DND-41 (cell line): ENCODE measurements at regions not wholly inside any gene's neighbourhood (a gene's known extent, or its start where the extent isn't known, plus 50 kb on each side); places are given as distances from the start of the nearest gene placed in this dataset.

ENCODE experiments used
- ATAC-seq: fragments of 200-7000 bp; cut with Tn5 transposase; 3 replicates; pipeline ENCODE4 v1.9.1; 2021; ENCODE audit warnings: low read depth; ENCODE audit not compliant: insufficient read depth
- DNase-seq: peaks from one replicate; pipeline ENCODE4 v3.0.0-alpha.2; 2020
- H2AFZ ChIP-seq: 2 replicates; pipeline ENCODE4 v1.6.0; 2012; ENCODE audit warnings: low read depth, low read length
- H3K27ac ChIP-seq: 2 replicates; pipeline ENCODE4 v1.5.1; 2012; ENCODE audit warnings: low read length, inconsistent platforms
- H3K27me3 ChIP-seq: fragments of 200-600 bp; sonication (generic); 2 replicates; pipeline ENCODE4 v1.6.0; 2012; ENCODE audit warnings: low read length, mild to moderate bottlenecking, inconsistent platforms; ENCODE audit not compliant: insufficient read depth, poor library complexity
- H3K36me3 ChIP-seq: 2 replicates; pipeline ENCODE4 v1.5.1; 2012; ENCODE audit warnings: low read length, inconsistent platforms; ENCODE audit not compliant: insufficient read depth
- H3K4me1 ChIP-seq: 2 replicates; pipeline ENCODE4 v1.5.1; 2012; ENCODE audit warnings: mild to moderate bottlenecking, low read length; ENCODE audit not compliant: insufficient read depth
- H3K4me2 ChIP-seq: 2 replicates; pipeline ENCODE4 v1.6.0; 2012; ENCODE audit warnings: mild to moderate bottlenecking, moderate library complexity, low read length, inconsistent platforms; ENCODE audit not compliant: insufficient read depth
- H3K4me3 ChIP-seq, 2 experiments: fragments of 200-600 bp in 1 of 2; shearing (Covaris generic) in 1 of 2; 2 replicates each; pipeline ENCODE4 v1.5.1; 2012 to 2016; ENCODE audit warnings: inconsistent platforms in 2 of 2, low read length in 2 of 2, mild to moderate bottlenecking in 2 of 2, low read depth in 1 of 2, moderate library complexity in 1 of 2
- H3K79me2 ChIP-seq: 2 replicates; pipeline ENCODE4 v1.6.0; 2012; ENCODE audit warnings: low read length, inconsistent platforms; ENCODE audit not compliant: insufficient read depth
- H3K9ac ChIP-seq: 2 replicates; pipeline ENCODE4 v1.6.0; 2012; ENCODE audit warnings: low read depth, mild to moderate bottlenecking, inconsistent platforms, low read length, moderate library complexity
- H3K9me3 ChIP-seq: 2 replicates; pipeline ENCODE4 v1.5.1; 2012; ENCODE audit warnings: low read length, moderate library complexity, mild to moderate bottlenecking, inconsistent platforms; ENCODE audit not compliant: insufficient read depth, severe bottlenecking
- H4K20me1 ChIP-seq: 2 replicates; pipeline ENCODE4 v1.6.0; 2012; ENCODE audit warnings: low read length; ENCODE audit not compliant: insufficient read depth
- CTCF ChIP-seq: IDR thresholded peaks from 2 replicates; pipeline ENCODE4 v1.5.1; 2012; ENCODE audit warnings: borderline replicate concordance, low read length, moderate library complexity, mild to moderate bottlenecking; ENCODE audit not compliant: poor library complexity, severe bottlenecking; ENCODE audit errors: extremely low read depth
- EZH2 ChIP-seq: IDR thresholded peaks from 3 replicates; pipeline ENCODE4 v1.6.1; 2012; ENCODE audit warnings: borderline replicate concordance, low read depth, mild to moderate bottlenecking, moderate library complexity, low read length, inconsistent platforms; ENCODE audit not compliant: severe bottlenecking

- Histone ChIP-seq H3K27ac (no peak overlapping the region), H3K4me3 (no peak overlapping the region), H3K27me3 (no peaks in the 10 kb centered on the region), H3K79me2 (no peaks in the 10 kb centered on the region), H3K4me2 (no peak overlapping the region), H4K20me1 (no peaks in the 10 kb centered on the region), H3K4me1 (peaks cover 8% of the 10 kb centered on the region), H3K36me3 (no peaks in the 10 kb centered on the region), H3K9me3 (no peaks in the 10 kb centered on the region), H3K9ac (no peak overlapping the region), H2AFZ (no peak overlapping the region)
- ATAC-seq, result no peak
- no peak for DNase-seq
- TF ChIP-seq EZH2, result no peak
- TF ChIP-seq CTCF, result no peak
Measured at GRCh38 chr7:145088111-145088745, 252.4 kb upstream of the TPK1 start.

- DNase-seq (peak; percentile 57), ATAC-seq (peak; percentile 86)
- no peaks in the 10 kb centered on the region for H3K9me3 ChIP-seq
- H3K4me3 ChIP-seq, result peak overlapping the region in 1 of 2 experiments; percentile 41; a peak in 2 of 4 replicates
- peaks cover 27% of the 10 kb centered on the region for H3K4me1 ChIP-seq
- TF ChIP-seq CTCF (peak; percentile 51), EZH2 (no peak)
- peak overlapping the region; percentile 44 for H2AFZ ChIP-seq
- H4K20me1 ChIP-seq, result no peaks in the 10 kb centered on the region
- H3K36me3 ChIP-seq, result no peaks in the 10 kb centered on the region
- peak overlapping the region; percentile 31 for H3K9ac ChIP-seq
- peak overlapping the region; percentile 77 for H3K27ac ChIP-seq
- no peaks in the 10 kb centered on the region for H3K27me3 ChIP-seq
- no peaks in the 10 kb centered on the region for H3K79me2 ChIP-seq
- peak overlapping the region; percentile 50 for H3K4me2 ChIP-seq
Measured at GRCh38 chr7:145082366-145083161, 246.7 kb upstream of the TPK1 start.

GRCh38 chr7:145065473-145065872, 229.6 kb upstream of the TPK1 start:
- Histone ChIP-seq H3K79me2 (no peaks in the 10 kb centered on the region), H3K4me3 (no peak overlapping the region), H3K4me1 (no peaks in the 10 kb centered on the region), H3K27ac (no peak overlapping the region), H3K9me3 (no peaks in the 10 kb centered on the region), H3K4me2 (no peak overlapping the region), H2AFZ (no peak overlapping the region), H3K9ac (no peak overlapping the region), H3K36me3 (no peaks in the 10 kb centered on the region), H4K20me1 (no peaks in the 10 kb centered on the region), H3K27me3 (no peaks in the 10 kb centered on the region)
- no peak for TF ChIP-seq EZH2
- no peak for TF ChIP-seq CTCF
- DNase-seq (no peak), ATAC-seq (no peak)
